OCI-LY1 (cell line): ENCODE measurements at regions not wholly inside any gene's neighbourhood (a gene's known extent, or its start where the extent isn't known, plus 50 kb on each side); places are given as distances from the start of the nearest gene placed in this dataset.

ENCODE experiments used
- CTCF ChIP-seq: fragments of 200-600 bp; sonication (generic), shearing (Covaris generic); IDR thresholded peaks from 2 replicates; pipeline ENCODE4 v1.5.1; 2017; ENCODE audit warnings: mild to moderate bottlenecking, antibody characterized with exemption, low read length, moderate library complexity, mixed read lengths
- EZH2 ChIP-seq: fragments of 200-600 bp; sonication (generic), shearing (Covaris generic); IDR thresholded peaks from 2 replicates; pipeline ENCODE4 v1.8.0; 2017; ENCODE audit warnings: borderline replicate concordance, mixed run types, mild to moderate bottlenecking, antibody characterized with exemption, low read length, moderate library complexity, mixed read lengths

- TF ChIP-seq EZH2 (no peak), CTCF (no peak)
These were observed 121.1 kb downstream of the NUF2 start for GRCh38 chr1:163442895-163443294.
